Sigmoid colon (tissue), 4 donors: ENCODE measurements at regions not wholly inside any gene's neighbourhood (a gene's known extent, or its start where the extent isn't known, plus 50 kb on each side); places are given as distances from the start of the nearest gene placed in this dataset.

Experiments used
- CTCF ChIP-seq, 4 experiments: fragments of 450-650 bp in 3 of 4; fragments of 200-600 bp in 1 of 4; IDR thresholded peaks; one replicate each; pipeline ENCODE4 v1.5.1; 2016 to 2019; ENCODE audit warnings: antibody characterized with exemption in 4 of 4, mild to moderate bottlenecking in 3 of 4, moderate library complexity in 2 of 4
- EP300 ChIP-seq, 4 donors: sonication (generic); formaldehyde crosslinking; IDR thresholded peaks; one replicate each; pipeline ENCODE4 v1.6.1; 2017; ENCODE audit warnings: antibody characterized with exemption in 4 of 4
- POLR2A ChIP-seq, 2 donors: fragments of 450-650 bp; IDR thresholded peaks; one replicate each; pipeline ENCODE4 v1.6.1; 2016; ENCODE audit warnings: antibody characterized with exemption in 2 of 2, mild to moderate bottlenecking in 2 of 2, moderate library complexity in 2 of 2
- POLR2AphosphoS5 ChIP-seq, 4 donors: sonication (generic); formaldehyde crosslinking; IDR thresholded peaks; one replicate each; pipeline ENCODE4 v1.6.1; 2017; ENCODE audit warnings: antibody characterized with exemption in 4 of 4

- TF ChIP-seq POLR2A (IDR thresholded peaks at IDR 0.05) (no peak), POLR2AphosphoS5 (IDR thresholded peaks at IDR 0.05) (no peak), CTCF (IDR thresholded peaks at IDR 0.05) (no peak), EP300 (IDR thresholded peaks at IDR 0.05) (no peak)
Measured at GRCh38 chr1:240682166-240682858, 70.4 kb upstream of the GREM2 start.
